Common myeloid progenitor, CD34-positive (primary cell): ENCODE measurements at regions not wholly inside any gene's neighbourhood (a gene's known extent, or its start where the extent isn't known, plus 50 kb on each side); places are given as distances from the start of the nearest gene placed in this dataset.

ENCODE experiments used
- CTCF ChIA-PET: fragments of 350-600 bp; sonication (Branson Sonifier 250); formaldehyde crosslinking; loops from one replicate; lab custom pipeline; 2021; ENCODE audit warnings: antibody characterized with exemption; lab: Charles Lee
- POLR2A ChIA-PET: fragments of 350-600 bp; sonication (Branson Sonifier 250); formaldehyde crosslinking; loops from one replicate; lab custom pipeline; 2021; ENCODE audit warnings: antibody characterized with exemption; lab: Charles Lee
- DNase-seq, 3 donors: peaks; one replicate each; pipeline versions ENCODE4 v3.0.0 to v3.0.0-alpha.2; 2013
- H3K27ac ChIP-seq, 2 experiments: 1 replicate in 1 of 2; 2 replicates in 1 of 2; pipeline ENCODE4 v1.7.0; 2013; ENCODE audit warnings: inconsistent platforms in 2 of 2, low read length in 2 of 2, mild to moderate bottlenecking in 2 of 2, low read depth in 1 of 2, moderate library complexity in 1 of 2; ENCODE audit not compliant: severe bottlenecking in 2 of 2, insufficient read depth in 1 of 2, poor library complexity in 1 of 2
- H3K27me3 ChIP-seq, 5 experiments: replicated peaks in 2 of 5; 1 replicate in 3 of 5; 2 replicates in 2 of 5; pipeline versions ENCODE4 v1.6.1 to v1.7.0; 2013; ENCODE audit warnings: low read length in 4 of 5, mild to moderate bottlenecking in 2 of 5, moderate library complexity in 2 of 5, inconsistent platforms in 1 of 5; ENCODE audit not compliant: insufficient read depth in 5 of 5, control insufficient read depth in 4 of 5
- H3K36me3 ChIP-seq, 4 experiments: 1 replicate in 2 of 4; 2 replicates in 2 of 4; pipeline versions ENCODE4 v1.6.1 to v1.7.0; 2013; ENCODE audit warnings: low read length in 3 of 4, control low read depth in 1 of 4, mild to moderate bottlenecking in 1 of 4; ENCODE audit not compliant: control insufficient read depth in 4 of 4, insufficient read depth in 4 of 4
- H3K4me1 ChIP-seq, 4 experiments: 1 replicate in 3 of 4; 2 replicates in 1 of 4; pipeline versions ENCODE4 v1.6.1 to v1.7.1; 2013; ENCODE audit warnings: low read length in 3 of 4, mild to moderate bottlenecking in 3 of 4, control low read depth in 1 of 4, inconsistent platforms in 1 of 4, moderate library complexity in 1 of 4; ENCODE audit not compliant: control insufficient read depth in 4 of 4, insufficient read depth in 4 of 4; ENCODE audit errors: control extremely low read depth in 1 of 4
- H3K4me3 ChIP-seq, 7 experiments: 1 replicate in 4 of 7; 2 replicates in 3 of 7; pipeline versions ENCODE4 v1.5.1 to v1.7.0; 2013; ENCODE audit warnings: mild to moderate bottlenecking in 7 of 7, low read length in 6 of 7, moderate library complexity in 6 of 7, inconsistent platforms in 2 of 7, low read depth in 2 of 7, control low read depth in 1 of 7; ENCODE audit not compliant: insufficient read depth in 4 of 7, control insufficient read depth in 1 of 7; ENCODE audit errors: extremely low read depth in 1 of 7
- H3K9me3 ChIP-seq, 5 experiments: 1 replicate in 4 of 5; 2 replicates in 1 of 5; pipeline versions ENCODE4 v1.6.1 to v1.7.1; 2013; ENCODE audit warnings: low read length in 4 of 5, mild to moderate bottlenecking in 2 of 5, inconsistent platforms in 1 of 5, low read depth in 1 of 5, moderate library complexity in 1 of 5; ENCODE audit not compliant: control insufficient read depth in 4 of 5, insufficient read depth in 2 of 5; ENCODE audit errors: control extremely low read depth in 1 of 5
- WGBS: methylation state at CpG from one replicate; pipeline ENCODE4 v1.1.5; 2013; ENCODE audit not compliant: insufficient coverage; 5-methylcytosine and 5-hydroxymethylcytosine counted together

GRCh38 chr4:184533908-184534307 lies 59.6 kb upstream of the IRF2 start:
- Histone ChIP-seq H3K36me3 (no peaks in the 10 kb centered on the region), H3K9me3 (no peaks in the 10 kb centered on the region), H3K4me3 (peak overlapping the region in 2 of 7 experiments; percentile 11 to 65), H3K27ac (peak overlapping the region; percentile 21 to 85), H3K27me3 (no peaks in the 10 kb centered on the region), H3K4me1 (peaks cover 27 to 58% (median 37%) of the 10 kb centered on the region in 4 experiments)
- CTCF ChIA-PET, result interaction anchor here (0.7 to 4.0 kb wide), 5 partner anchors 18 to 269 kb away, joined by 3 to 28 read pairs (median 3); no protein-coding TSS in a partner anchor
- POLR2A ChIA-PET, result interaction anchor here (0.7 to 1.4 kb wide), 2 partner anchors 59 to 344 kb away, joined by 3 read pairs; partner anchors contain the start of gene IRF2
- DNase-seq, result no peak

DNA sequence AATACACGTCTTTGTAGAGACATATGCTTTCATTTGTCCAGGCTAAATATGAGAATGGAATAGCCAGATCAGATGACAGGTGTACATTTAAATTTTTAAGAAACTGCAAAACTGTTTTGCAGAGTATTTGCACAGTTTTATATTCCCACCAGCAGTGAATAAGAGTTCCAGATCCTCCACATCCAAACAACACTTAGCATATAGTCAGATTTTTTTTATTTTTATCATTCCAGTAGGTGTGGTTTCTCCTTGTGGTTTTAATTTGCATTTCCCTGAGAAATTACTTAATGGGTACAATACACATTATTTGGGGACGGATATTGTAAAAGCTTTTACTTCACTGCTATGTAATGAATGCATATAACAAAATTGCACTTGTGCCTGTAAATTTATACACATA lies 56.7 kb upstream of the IRF2 start:
- H3K4me1 ChIP-seq, result peaks cover 21 to 58% (median 31%) of the 10 kb centered on the region in 4 experiments
- H3K9me3 ChIP-seq, result no peaks in the 10 kb centered on the region
- H3K27me3 ChIP-seq, result no peaks in the 10 kb centered on the region
- H3K36me3 ChIP-seq, result no peaks in the 10 kb centered on the region
- ChIA-PET POLR2A (no interaction called here), CTCF (interaction anchor here (1.5 kb wide), 1 partner anchor 17 kb away, joined by 3 read pairs; no protein-coding TSS in a partner anchor)
- no peak overlapping the region for H3K27ac ChIP-seq
- no peak for DNase-seq
- no peak overlapping the region for H3K4me3 ChIP-seq
- 100% methylated on average over 1 of the region's 2 CpGs for WGBS

DNA sequence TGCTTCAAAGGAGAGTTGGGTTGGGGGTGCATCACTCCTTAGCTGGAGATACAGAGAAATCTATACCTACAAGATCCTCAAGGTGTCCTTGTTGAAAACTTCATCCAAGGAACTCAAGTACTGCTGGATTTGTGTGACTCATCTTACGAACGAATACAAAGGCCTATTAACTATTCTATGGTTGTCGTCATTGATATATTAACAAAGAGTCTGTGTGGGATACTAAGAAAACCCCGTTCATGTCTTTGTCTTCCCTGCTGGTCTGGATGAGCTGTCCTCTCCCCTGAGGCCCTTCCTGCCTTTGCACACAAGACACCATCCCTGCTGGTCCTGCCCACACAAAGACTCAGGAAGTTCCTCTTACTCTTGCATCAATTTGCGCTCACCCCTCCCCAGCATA lies 54.9 kb upstream of the IRF2 start:
- ChIA-PET CTCF (no interaction called here), POLR2A (no interaction called here)
- H3K27ac ChIP-seq, result no peak overlapping the region

DNA sequence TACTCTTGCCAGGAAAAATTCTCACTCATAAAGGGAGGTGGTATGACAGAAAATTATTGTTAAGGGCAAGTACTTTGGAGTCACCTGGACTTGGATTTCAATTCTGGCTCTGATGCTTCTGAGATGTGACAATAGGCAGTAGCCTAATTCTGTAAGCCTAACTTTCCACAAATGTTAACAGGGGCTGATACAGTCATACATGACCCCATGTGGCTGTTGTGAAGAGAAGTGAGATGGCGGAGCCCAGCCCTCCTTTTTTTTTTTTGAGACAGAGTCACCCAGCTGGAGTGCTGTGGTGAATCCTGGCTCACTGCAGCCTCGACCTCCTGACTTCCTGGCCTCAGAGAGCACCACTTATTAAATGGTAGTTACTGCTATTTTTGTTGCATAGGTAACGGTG lies 54.4 kb upstream of the IRF2 start:
- Histone ChIP-seq H3K27ac (no peak overlapping the region), H3K27me3 (no peaks in the 10 kb centered on the region), H3K9me3 (no peaks in the 10 kb centered on the region), H3K4me3 (no peak overlapping the region), H3K4me1 (peaks cover 7 to 35% (median 14%) of the 10 kb centered on the region in 4 experiments), H3K36me3 (no peaks in the 10 kb centered on the region)
- DNase-seq, result peak in 1 of 3 donors; percentile 35
- ChIA-PET CTCF (no interaction called here), POLR2A (no interaction called here)
- WGBS, result 89% methylated on average over 1 of the region's 3 CpGs

More for the DNA sequence above, 54.9 kb upstream of the IRF2 start:
- no peak for DNase-seq
- H3K36me3 ChIP-seq, result no peaks in the 10 kb centered on the region
- H3K4me3 ChIP-seq, result no peak overlapping the region
- peaks cover 12 to 40% (median 18%) of the 10 kb centered on the region in 4 experiments for H3K4me1 ChIP-seq
- WGBS, result 83% methylated on average over 1 of the region's 5 CpGs
- no peaks in the 10 kb centered on the region for H3K9me3 ChIP-seq
- H3K27me3 ChIP-seq, result no peaks in the 10 kb centered on the region

DNA sequence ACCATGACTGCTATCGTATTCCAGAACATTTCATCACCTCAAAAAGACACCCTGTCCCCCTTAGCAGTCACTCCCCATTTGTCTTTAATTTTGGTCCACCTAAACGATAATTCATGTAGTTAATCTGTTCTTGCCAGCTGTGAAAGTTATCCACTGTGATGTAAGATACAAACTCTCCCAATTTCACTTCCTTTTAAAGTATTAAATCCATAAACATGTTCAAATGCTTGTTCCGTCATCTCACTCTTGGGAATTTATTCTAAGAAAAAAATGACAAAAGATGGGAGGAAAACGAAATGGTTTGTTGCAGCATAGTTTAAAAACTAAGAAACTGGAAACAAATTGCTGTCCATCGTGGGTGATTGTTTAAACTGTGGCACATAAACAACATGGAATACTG lies 53.7 kb upstream of the IRF2 start:
- WGBS, result 71% methylated on average over 1 of the region's 5 CpGs
- Histone ChIP-seq H3K27ac (no peak overlapping the region), H3K4me1 (peaks cover 2 to 29% (median 8%) of the 10 kb centered on the region in 4 experiments), H3K4me3 (no peak overlapping the region), H3K27me3 (no peaks in the 10 kb centered on the region), H3K36me3 (no peaks in the 10 kb centered on the region), H3K9me3 (no peaks in the 10 kb centered on the region)
- no peak for DNase-seq
- POLR2A ChIA-PET, result no interaction called here
- CTCF ChIA-PET, result no interaction called here

DNA sequence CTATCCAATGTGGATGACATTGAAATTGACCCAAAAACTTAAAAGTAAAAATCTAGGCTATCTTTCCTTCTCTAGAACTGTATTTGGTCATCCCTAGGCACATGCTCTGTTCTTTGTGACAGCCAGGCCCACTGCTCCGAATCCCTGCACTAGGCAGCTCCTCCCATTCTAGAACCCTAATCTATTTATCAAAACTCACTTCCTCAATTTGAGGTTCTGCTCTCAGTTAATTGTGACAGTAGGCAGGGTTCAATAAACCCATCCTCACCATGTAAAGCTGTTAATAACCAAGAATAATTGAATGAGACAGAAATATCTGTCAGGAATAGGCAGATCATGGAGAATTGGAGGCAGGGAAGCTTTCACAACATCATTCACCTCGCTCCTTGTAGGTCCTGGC lies 51.9 kb upstream of the IRF2 start:
- no peak for DNase-seq
- ChIA-PET CTCF (interaction anchor here (0.8 to 2.4 kb wide), 5 partner anchors 11 to 262 kb away, joined by 3 to 12 read pairs (median 3); no protein-coding TSS in a partner anchor), POLR2A (interaction anchor here (0.5 to 0.6 kb wide), 2 partner anchors 22 to 50 kb away, joined by 3 read pairs; no protein-coding TSS in a partner anchor)
- no peaks in the 10 kb centered on the region for H3K9me3 ChIP-seq
- H3K27me3 ChIP-seq, result no peaks in the 10 kb centered on the region
- H3K36me3 ChIP-seq, result no peaks in the 10 kb centered on the region
- H3K27ac ChIP-seq, result no peak overlapping the region
- peaks cover 2 to 26% (median 6%) of the 10 kb centered on the region in 4 experiments for H3K4me1 ChIP-seq
- WGBS, result 58% methylated on average over 1 of the region's 2 CpGs
- H3K4me3 ChIP-seq, result no peak overlapping the region
